ENCODE measurements at regions not wholly inside any gene's neighbourhood (a gene's known extent, or its start where the extent isn't known, plus 50 kb on each side); places are given as distances from the start of the nearest gene placed in this dataset.

- no peak overlapping the region for H2BK15ac ChIP-seq (ENCODE audit: low read depth, low read length)
- no peaks in the 10 kb centered on the region for H3K9me1 ChIP-seq (ENCODE audit: insufficient read depth, low read length)
- H2BK20ac ChIP-seq (ENCODE audit: low read depth, low read length), result no peak overlapping the region
- no peaks in the 10 kb centered on the region for H3K9me3 ChIP-seq (ENCODE audit: control insufficient read depth, insufficient read depth, low read length)
- POLR2A ChIA-PET (ENCODE audit: unreplicated experiment), result no interaction called here
- TF ChIP-seq CEBPB (IDR thresholded peaks at IDR 0.05; ENCODE audit: low read depth, low read length), result peak; percentile 93
- TF ChIP-seq RCOR1 (IDR thresholded peaks at IDR 0.05; ENCODE audit: insufficient replicate concordance, low read length), result no peak
- TF ChIP-seq RAD21 (IDR thresholded peaks at IDR 0.05; ENCODE audit: low read length), result no peak
- no peak for ATAC-seq (ENCODE audit: low read depth)
- H3K23ac ChIP-seq (ENCODE audit: low read depth, low read length), result no peak overlapping the region
- H3K4me3 ChIP-seq (ENCODE audit: insufficient read depth, low read depth, low read length), result no peak overlapping the region
- H2AK5ac ChIP-seq (ENCODE audit: low read depth, low read length), result no peak overlapping the region
- H3K4me2 ChIP-seq (ENCODE audit: low read depth, low read length), result no peak overlapping the region
- no peak overlapping the region for H3K56ac ChIP-seq (ENCODE audit: extremely low read depth, insufficient read depth, low read length)
- no peak overlapping the region for H2AK9ac ChIP-seq (replicated peaks; ENCODE audit: low read depth, low read length, poor library complexity)
- H3K4ac ChIP-seq (ENCODE audit: low read depth, low read length), result no peak overlapping the region
- H3K9ac ChIP-seq (ENCODE audit: low read depth, low read length), result no peak overlapping the region
- no peak overlapping the region for H3K27ac ChIP-seq (ENCODE audit: insufficient read depth, low read length)
- DNase-seq, result peak; percentile 22
- dilution Hi-C loops (cut with HindIII; ENCODE audit: low sequenced_read_pairs, unreplicated experiment), result no loop called here
- H3K79me1 ChIP-seq (ENCODE audit: low read depth in 1 of 2, low read length in 2 of 2), result no peaks in the 10 kb centered on the region
- no peak overlapping the region for H2AFZ ChIP-seq (replicated peaks; ENCODE audit: low read length, poor library complexity)
- CTCF ChIA-PET, result no interaction called here
- H4K91ac ChIP-seq (ENCODE audit: insufficient read depth, low read depth, low read length), result no peak overlapping the region
- BruUV-seq (replicated peaks), result no TSS peak
- no peak overlapping the region for H3K18ac ChIP-seq (ENCODE audit: low read depth, low read length)
- WGBS, 2 experiments (ENCODE audit: extremely low coverage in 2 of 2, insufficient read length in 1 of 2), result no CpG with 5 or more reads among the region's 2 CpGs
- in situ Hi-C loops (cut with MboI; ENCODE audit: low sequenced_read_pairs), result no loop called here
- no peaks in the 10 kb centered on the region for H3K36me3 ChIP-seq (ENCODE audit: control insufficient read depth, insufficient read depth, low read length)
- no peak overlapping the region for H3K14ac ChIP-seq (replicated peaks; ENCODE audit: low read depth, low read length)
- no peak overlapping the region for H4K5ac ChIP-seq (ENCODE audit: low read depth, low read length)
- no peak overlapping the region for H2BK5ac ChIP-seq (ENCODE audit: low read depth, low read length, poor library complexity, severe bottlenecking)
- intact Hi-C loops (cut with micrococcal nuclease), result no loop called here
- no peak overlapping the region for H4K8ac ChIP-seq (ENCODE audit: low read depth in 2 of 2, low read length in 2 of 2)
- H2BK120ac ChIP-seq (ENCODE audit: low read depth, low read length), result no peak overlapping the region
- no peaks in the 10 kb centered on the region for H3K4me1 ChIP-seq (ENCODE audit: control insufficient read depth, insufficient read depth, low read length)
- no peaks in the 10 kb centered on the region; the same call in 1 of the 2 replicates for H3K27me3 ChIP-seq (ENCODE audit: control insufficient read depth, insufficient read depth, low read length)
- no peaks in the 10 kb centered on the region for H4K20me1 ChIP-seq (ENCODE audit: insufficient read depth, low read length)
Measured at GRCh38 chr20:10939331-10939941, 265.6 kb upstream of the JAG1 start.
